ENCODE measurements at regions not wholly inside any gene's neighbourhood (a gene's known extent, or its start where the extent isn't known, plus 50 kb on each side); places are given as distances from the start of the nearest gene placed in this dataset.
"Not testable (repeated sequence)": the region's sequence is repeated elsewhere in the genome, so short reads cannot be mapped to it uniquely, and the experiment has no call there.

- no peak for DNase-seq
Measured at GRCh38 chr6:80540700-80541099, 434.2 kb downstream of the BCKDHB start.

GRCh38 chr6:80537118-80537972, 430.9 kb downstream of the BCKDHB start:
- no peak for DNase-seq

GRCh38 chr6:80535914-80536565, 429.6 kb downstream of the BCKDHB start:
- no peak for DNase-seq

- DNase-seq: no peak
Measured at GRCh38 chr6:80531681-80532619, 425.5 kb downstream of the BCKDHB start.

- no peak for DNase-seq
Measured at GRCh38 chr6:80530103-80530502, 423.6 kb downstream of the BCKDHB start.

GRCh38 chr6:80528115-80528514, 421.6 kb downstream of the BCKDHB start:
- no peak for DNase-seq

- no peak for DNase-seq
Measured at GRCh38 chr6:80527552-80528052, 421.1 kb downstream of the BCKDHB start.

- DNase-seq: no peak
Measured at GRCh38 chr6:80523531-80523997, 417.1 kb downstream of the BCKDHB start.

GRCh38 chr6:80523010-80523409, 416.5 kb downstream of the BCKDHB start:
- no peak for DNase-seq

- no peak for DNase-seq
Measured at GRCh38 chr6:80522576-80522975, 416.1 kb downstream of the BCKDHB start.

GRCh38 chr6:80519811-80520594, 413.5 kb downstream of the BCKDHB start:
- DNase-seq: no peak

GRCh38 chr6:80517525-80517924, 411.1 kb downstream of the BCKDHB start:
- no peak for DNase-seq

GRCh38 chr6:80510521-80510920, 404.1 kb downstream of the BCKDHB start:
- DNase-seq: not testable (repeated sequence)

- DNase-seq: no peak
Measured at GRCh38 chr6:80508885-80509630, 402.6 kb downstream of the BCKDHB start.

- DNase-seq: no peak
Measured at GRCh38 chr6:80504882-80505281, 398.4 kb downstream of the BCKDHB start.

- no peak for DNase-seq
Measured at GRCh38 chr6:80503660-80504059, 397.2 kb downstream of the BCKDHB start.

- no peak for DNase-seq
Measured at GRCh38 chr6:80502871-80503270, 396.4 kb downstream of the BCKDHB start.

GRCh38 chr6:80501636-80502035, 395.2 kb downstream of the BCKDHB start:
- DNase-seq: no peak

- not testable (repeated sequence) for DNase-seq
Measured at GRCh38 chr6:80497696-80498486, 391.4 kb downstream of the BCKDHB start.

Measured in hindlimb muscle (tissue), 1 donor.